LNCaP clone FGC (cell line): ENCODE measurements at regions not wholly inside any gene's neighbourhood (a gene's known extent, or its start where the extent isn't known, plus 50 kb on each side); places are given as distances from the start of the nearest gene placed in this dataset.

Experiments used
- DNase-seq: peaks from one replicate; pipeline ENCODE4 v3.0.0-alpha.2; 2011; ENCODE audit warnings: low read depth
- H3K4me3 ChIP-seq: 2 replicates; pipeline ENCODE4 v1.5.1; 2011; ENCODE audit warnings: mild to moderate bottlenecking, low read depth, low read length, control low read depth
- TF ChIP-seq, protein P1 (sequence below): IDR thresholded peaks from 2 replicates; pipeline ENCODE4 v1.5.1; 2012; ENCODE audit warnings: mild to moderate bottlenecking; ENCODE audit not compliant: control insufficient read depth, insufficient read depth; ENCODE audit errors: extremely low read depth

- DNase-seq, result no peak
- TF ChIP-seq, protein P1, sequence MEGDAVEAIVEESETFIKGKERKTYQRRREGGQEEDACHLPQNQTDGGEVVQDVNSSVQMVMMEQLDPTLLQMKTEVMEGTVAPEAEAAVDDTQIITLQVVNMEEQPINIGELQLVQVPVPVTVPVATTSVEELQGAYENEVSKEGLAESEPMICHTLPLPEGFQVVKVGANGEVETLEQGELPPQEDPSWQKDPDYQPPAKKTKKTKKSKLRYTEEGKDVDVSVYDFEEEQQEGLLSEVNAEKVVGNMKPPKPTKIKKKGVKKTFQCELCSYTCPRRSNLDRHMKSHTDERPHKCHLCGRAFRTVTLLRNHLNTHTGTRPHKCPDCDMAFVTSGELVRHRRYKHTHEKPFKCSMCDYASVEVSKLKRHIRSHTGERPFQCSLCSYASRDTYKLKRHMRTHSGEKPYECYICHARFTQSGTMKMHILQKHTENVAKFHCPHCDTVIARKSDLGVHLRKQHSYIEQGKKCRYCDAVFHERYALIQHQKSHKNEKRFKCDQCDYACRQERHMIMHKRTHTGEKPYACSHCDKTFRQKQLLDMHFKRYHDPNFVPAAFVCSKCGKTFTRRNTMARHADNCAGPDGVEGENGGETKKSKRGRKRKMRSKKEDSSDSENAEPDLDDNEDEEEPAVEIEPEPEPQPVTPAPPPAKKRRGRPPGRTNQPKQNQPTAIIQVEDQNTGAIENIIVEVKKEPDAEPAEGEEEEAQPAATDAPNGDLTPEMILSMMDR, result no peak
- H3K4me3 ChIP-seq, result no peak overlapping the region
Observed at GRCh38 chr2:2762166-2762908, 431.3 kb upstream of the MYT1L start.

GRCh38 chr2:2758793-2759367 is 427.8 kb upstream of the MYT1L start:
- H3K4me3 ChIP-seq, result no peak overlapping the region
- TF ChIP-seq, protein P1, result no peak
- DNase-seq, result no peak

DNA sequence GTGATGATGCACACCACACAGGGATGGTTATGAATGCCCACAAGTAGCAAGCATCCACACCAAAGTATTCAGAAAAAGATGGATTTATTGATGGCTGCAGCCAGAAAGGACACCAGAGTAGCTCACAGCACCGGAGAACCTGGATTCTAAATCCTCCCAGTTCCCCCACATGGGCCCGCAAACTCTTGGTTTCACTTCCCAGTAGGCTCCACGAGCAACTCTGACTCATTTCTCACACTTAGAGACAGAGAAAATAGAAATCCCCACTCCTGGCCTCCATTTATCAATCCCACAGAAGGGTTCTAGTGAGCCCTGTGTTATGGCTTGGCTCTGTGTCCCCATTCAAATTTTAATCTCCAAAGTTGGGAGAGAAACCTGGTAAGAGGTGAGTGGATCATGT is 426.7 kb upstream of the MYT1L start:
- TF ChIP-seq, protein P1, result no peak
- DNase-seq, result no peak
- no peak overlapping the region for H3K4me3 ChIP-seq

- DNase-seq, result no peak
- TF ChIP-seq, protein P1, result no peak
- H3K4me3 ChIP-seq, result no peak overlapping the region
Observed at GRCh38 chr2:2756886-2757285, 425.8 kb upstream of the MYT1L start.

- no peak for DNase-seq
- H3K4me3 ChIP-seq, result no peak overlapping the region
- TF ChIP-seq, protein P1, result no peak
Observed at GRCh38 chr2:2755990-2756389, 424.9 kb upstream of the MYT1L start.

GRCh38 chr2:2754940-2755339 is 423.9 kb upstream of the MYT1L start:
- TF ChIP-seq, protein P1, result no peak
- DNase-seq, result no peak

More at GRCh38 chr2:2754940-2755339, 423.9 kb upstream of the MYT1L start:
- no peak overlapping the region for H3K4me3 ChIP-seq
